HG03520 (cell line): ENCODE measurements at regions not wholly inside any gene's neighbourhood (a gene's known extent, or its start where the extent isn't known, plus 50 kb on each side); places are given as distances from the start of the nearest gene placed in this dataset.
"Not testable (repeated sequence)": the region's sequence is repeated elsewhere in the genome, so short reads cannot be mapped to it uniquely, and the experiment has no call there.

Source experiments
- ATAC-seq: cut with Tn5 transposase; IDR thresholded peaks from one replicate; pipeline ENCODE4 v1.9.1; 2021; ENCODE audit warnings: mild to moderate bottlenecking, moderate library complexity; ENCODE audit not compliant: unreplicated experiment

DNA sequence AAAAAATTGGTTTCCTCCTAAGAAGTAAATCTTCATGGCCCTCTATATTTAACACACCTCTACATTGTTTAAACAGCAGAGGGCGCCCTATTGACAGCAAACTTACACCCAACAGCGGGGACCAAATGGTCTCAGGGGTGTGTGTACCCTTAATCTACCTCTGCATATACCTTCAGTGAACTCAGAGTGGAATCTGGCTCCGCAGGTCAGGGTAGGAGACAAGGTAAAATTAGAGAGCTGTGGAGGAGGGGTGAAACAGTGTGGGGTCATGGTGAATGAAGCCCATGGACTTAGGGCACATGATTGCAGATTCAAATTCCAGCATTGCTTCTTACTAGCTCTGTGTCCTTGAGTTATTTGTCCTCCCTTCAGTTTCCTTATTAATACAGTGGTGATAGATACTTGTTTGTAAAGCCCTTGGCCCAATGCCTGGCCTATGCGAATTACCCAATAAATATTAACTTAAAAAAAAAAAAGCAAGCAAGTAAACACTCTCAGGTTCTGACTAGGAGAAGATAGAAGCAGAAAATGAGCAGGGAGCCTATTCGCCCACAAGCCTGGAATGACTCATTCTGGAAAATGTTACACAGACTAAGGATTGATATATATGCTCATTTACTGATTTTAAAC lies 122.9 kb downstream of the CAVIN4 start:
- ATAC-seq = no peak

DNA sequence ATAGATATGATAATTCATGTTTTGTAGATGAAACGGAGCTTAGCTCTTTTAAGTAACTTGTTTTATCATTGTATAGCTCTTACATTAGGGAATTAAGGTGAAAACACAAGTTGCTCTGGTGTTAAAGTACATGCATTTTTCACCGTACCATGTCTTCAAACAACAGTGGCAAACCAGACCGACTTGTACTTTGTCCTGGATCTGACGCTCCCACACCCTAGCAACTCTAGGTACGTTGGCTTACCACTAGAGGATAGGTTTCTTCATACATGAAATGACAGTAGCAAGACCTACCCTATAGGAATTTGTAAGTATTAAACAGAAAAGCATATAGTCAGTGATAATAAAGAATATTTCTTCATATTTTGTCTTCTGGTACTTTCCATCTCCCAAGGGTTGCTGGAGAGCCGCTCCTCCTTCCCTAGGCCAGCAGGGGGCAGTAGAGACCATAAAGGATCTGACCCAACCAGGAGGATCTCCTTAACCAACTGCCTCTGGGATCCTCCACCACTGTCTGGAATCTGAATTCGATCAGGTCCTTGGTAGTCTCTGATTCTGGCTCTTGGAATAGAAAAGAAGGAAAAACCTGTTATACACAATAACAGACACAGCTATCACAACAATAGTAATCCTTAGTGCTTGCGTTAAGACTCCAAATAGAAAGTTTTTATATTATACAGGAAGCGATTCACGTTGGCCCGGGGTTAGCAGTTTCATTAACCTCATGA lies 136.7 kb downstream of the CAVIN4 start:
- peak; percentile 76 for ATAC-seq

DNA sequence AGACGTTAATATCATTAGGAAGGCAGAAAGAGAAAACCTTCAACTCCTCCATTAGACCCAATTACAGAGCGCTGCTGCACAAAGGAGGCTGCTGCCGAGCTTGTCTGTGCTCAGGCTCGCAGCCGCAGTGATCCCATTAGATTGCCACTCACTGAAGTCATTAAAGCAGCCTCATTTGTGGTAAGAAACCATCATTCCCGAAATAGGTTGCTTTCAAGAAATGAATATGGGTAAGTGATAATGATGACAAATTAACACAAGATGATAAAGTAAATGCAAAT lies 137.2 kb downstream of the CAVIN4 start:
- no peak for ATAC-seq

DNA sequence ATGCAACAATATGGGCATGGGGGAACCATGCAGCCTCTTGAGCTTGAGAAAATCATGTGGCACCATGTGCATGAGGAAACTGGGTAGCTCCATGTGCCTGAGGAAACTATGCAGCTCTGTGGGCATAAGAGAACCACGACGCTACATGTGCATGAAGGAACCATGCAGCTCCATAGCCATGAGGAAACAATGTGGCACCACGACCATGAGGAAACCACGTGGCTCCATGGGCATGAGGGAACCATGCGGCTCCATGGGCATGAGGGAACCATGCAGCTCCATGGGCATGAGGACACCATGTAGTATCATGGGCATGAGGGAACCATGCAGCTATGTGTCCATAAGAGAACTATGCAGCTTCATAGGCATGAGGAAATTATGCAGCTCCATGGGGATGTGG lies 140.8 kb downstream of the CAVIN4 start:
- ATAC-seq = no peak

DNA sequence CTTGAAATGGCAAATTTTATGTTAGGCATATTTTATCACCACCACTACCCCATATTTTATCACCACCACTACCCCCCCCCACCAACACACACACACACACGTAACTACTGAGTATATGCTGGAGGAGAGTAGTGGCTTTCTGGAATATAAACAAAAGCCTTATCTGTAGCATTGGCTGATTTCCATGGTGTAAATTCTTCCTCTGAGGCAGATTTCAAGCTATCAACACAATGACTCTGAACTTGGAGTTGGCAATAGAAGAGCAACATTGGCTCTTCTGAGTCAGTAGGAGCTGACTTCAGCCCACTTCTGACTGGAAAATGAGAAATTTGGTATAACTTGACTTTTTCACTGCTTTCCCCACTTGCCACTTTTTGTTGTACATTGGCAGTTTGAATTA lies 143.0 kb downstream of the CAVIN4 start:
- ATAC-seq = no peak

DNA sequence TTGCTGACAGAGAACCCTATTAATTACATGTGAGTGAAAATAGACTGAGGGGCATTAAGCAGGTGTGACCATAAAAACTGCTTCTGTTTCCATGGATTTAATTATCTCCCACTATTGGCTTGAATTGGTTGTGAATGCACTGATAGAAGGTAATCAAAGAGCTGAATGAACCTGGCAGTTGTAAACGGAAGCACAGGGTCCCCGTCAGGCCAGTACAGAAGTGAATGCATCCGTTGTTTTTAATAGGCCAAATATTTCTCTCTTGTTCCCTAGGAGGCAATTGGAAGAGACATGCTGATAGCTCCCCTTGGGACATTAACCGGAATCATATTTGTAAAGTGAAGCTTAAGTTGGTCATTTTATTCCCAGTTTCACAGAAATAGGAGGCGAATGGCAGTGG lies 147.0 kb downstream of the CAVIN4 start:
- no peak for ATAC-seq

DNA sequence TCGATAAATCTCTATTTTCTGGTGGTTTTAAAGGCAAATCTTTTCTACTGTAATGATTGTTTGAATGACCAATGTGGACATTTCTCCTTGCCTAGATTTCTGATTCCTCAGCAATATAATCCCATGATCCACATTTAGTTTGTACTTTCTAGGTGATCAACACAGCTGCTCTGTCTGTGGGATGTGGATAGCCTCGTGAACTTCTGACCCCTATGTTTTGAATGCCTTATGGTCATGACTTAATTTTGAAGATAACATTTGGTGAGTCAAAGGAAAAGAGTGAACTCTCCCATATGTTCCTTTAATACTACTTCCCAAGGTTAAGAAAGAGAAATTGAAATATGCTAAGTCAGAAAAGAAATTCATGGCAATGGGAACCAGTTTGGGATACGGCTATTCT lies 147.5 kb downstream of the CAVIN4 start:
- ATAC-seq = no peak

DNA sequence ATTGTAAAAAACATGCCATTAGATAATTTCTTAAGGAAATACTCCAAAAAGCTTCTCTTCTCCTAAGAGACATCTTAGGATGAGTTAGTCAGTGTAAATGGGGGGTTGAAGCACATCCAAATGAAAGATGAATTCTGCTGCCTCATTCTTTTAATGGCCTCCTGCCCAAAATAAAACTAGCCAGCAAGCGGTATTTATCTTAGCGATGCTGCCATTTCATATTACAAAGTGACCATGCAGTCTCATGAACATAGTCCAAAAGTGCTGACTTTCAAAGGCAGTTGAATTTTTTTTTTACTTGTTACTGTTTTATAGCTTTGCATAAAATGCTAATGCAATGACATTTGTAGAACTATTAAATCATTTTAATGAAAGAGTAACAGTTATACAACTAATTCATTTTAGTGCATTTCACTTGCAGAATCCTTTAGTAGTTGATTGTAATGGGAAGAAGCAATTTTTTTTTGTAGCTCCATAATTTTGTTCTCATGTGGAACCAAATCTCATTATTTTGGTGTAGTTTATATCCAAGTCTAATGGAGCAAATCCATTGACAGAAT lies 151.5 kb downstream of the CAVIN4 start:
- no peak for ATAC-seq

DNA sequence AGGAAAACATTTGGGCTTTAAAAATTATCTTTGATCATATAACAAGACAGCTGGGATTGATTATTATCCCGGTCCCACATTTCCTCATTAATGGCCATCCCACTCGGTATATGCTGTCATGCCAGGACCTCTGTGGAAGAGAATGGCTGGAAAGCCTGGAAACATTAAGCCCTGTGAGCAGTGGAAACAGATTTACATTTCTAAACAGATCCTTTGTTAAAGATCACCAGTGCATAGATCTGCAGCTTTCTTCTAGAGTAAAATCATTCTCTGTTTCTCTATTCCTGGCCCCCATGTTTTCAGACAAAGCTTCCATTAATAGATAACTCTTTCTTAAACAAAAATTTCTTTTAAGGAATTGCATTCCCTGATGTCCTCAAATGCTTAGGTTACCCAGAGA lies 152.2 kb downstream of the CAVIN4 start:
- ATAC-seq = no peak

DNA sequence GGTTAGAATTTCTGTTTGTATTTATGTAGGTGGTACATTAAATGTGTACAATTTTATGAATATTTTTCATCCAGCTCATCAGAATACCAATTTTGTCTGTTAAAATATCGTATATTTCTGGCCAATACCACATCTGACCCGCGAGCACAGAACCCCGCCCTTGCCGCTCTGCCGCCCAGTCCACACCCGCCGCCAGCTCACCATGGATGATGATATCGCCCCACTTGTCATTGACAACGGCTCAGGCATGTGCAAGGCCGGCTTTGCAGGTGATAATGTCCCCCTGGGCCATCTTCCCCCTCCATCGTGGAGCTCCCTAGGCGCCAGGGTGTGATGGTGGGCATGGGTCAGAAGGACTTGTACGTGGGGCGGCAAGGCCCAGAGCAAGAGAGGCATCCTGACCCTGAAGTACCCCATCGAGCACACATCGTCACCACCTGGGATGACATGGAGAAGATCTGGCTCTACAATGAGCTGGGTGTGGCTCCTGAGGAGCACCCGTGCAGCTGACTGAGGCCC lies 153.2 kb downstream of the CAVIN4 start:
- ATAC-seq = no peak

DNA sequence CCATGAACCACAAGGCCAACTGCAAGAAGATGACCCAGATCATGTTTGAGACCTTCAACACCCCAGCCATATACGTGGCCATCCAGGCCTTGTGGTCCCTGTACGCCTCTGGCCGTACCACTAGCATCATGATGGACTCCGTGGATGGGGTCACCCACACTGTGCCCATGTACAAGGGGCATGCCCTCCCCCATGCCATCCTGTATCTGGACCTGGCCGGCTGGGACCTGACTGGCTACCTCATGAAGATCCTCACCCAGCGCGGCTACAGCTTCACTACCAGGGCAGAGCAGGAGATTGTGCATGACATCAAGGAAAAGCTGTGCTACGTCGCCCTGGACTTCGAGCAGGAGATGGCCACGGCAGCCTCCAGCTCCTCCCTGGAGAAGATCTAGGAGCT lies 153.7 kb downstream of the CAVIN4 start:
- ATAC-seq = no peak

DNA sequence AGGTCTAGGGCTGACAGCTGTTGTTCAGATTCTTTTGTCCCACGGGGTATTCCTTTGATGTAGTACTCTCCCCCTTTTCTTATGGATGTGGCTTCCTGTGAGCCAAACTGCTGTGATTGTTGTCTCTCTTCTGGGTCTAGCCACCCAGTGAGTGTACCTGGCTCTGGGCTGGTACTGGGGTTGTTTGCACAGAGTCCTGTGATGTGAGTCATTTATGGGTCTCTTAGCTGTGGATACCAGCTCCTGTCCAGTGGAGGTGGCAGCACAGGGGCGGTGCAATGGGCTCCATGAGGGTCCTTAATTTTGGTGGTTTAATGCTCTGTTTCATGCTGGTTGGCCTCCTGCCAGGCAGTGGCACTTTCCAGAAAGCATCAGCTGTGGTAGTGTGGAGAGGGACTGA lies 161.3 kb downstream of the CAVIN4 start:
- ATAC-seq = no peak

DNA sequence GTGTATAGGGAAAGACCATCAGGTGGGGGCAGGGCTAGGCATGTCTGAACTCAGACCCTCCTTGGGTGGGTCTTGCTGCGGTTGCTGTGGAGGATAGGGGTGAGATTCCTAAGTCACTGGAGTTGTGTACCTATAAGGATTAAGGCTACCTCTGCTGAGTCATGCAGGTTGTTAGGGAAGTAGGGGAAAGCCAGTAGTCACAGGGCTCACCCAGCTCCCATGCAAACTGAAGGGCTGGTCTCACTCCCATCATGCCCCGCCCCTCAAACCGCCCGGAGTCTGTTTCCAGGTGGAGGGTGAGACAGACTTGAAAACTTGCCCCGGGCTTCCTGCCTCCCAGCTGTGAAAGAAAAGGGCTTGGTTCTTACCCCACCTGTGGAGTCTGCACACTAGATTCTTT lies 161.8 kb downstream of the CAVIN4 start:
- ATAC-seq = no peak

DNA sequence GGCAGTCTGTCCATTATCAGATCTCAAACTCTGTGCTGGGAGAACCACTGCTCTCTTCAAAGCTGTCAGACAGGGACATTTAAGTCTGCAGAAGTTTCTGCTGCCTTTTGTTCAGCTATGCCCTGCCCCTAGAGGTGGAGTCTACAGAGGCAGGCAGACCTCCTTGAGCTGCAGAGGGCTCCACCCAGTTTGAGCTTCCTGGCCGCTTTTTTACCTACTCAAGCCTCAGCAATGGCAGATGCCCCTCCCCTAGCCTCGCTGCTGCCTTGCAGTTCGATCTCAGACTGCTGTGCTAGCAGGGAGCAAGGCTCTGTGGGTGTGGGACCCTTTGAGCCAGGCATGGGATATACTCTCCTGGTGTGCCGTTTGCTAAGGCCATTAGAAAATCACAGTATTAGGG lies 171.1 kb downstream of the CAVIN4 start:
- ATAC-seq = not testable (repeated sequence)

DNA sequence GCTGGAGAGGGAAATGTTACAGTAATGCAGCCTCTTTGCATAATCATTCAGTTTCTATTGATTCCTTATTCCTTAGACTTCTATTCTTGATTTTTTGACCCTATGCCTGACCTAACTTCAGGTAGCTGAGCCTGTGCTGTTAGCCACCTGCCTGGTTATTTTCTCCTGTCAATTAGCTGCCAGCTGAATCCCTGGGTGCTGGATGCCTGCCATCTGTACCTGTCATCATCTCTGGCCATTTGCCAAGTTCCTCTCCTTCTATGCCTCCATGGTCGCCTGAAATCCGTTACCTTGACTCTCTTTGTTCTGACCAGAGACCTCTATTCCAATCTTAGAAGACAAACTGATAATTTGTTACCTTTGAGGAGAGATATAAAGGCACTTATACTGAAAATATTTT lies 178.3 kb downstream of the CAVIN4 start:
- no peak for ATAC-seq

DNA sequence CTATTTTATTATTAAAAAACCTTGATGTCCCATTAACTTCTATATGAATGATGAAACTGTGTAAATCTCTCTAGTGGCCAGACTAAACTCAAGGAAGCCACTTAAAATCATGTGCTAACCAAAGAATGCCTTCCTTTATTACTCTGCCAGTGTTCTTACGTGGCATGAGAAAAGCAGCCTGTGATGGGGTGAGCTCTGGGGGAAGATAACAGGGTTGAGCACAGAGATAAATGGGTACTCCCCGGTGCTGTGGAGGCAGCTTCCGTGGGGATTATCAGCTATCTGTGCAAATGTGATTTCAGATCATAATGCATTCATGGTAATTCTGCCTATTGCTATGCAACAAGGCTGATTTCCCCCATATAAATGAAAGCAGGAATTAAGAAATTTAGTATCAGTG lies 181.3 kb downstream of the CAVIN4 start:
- ATAC-seq = no peak

DNA sequence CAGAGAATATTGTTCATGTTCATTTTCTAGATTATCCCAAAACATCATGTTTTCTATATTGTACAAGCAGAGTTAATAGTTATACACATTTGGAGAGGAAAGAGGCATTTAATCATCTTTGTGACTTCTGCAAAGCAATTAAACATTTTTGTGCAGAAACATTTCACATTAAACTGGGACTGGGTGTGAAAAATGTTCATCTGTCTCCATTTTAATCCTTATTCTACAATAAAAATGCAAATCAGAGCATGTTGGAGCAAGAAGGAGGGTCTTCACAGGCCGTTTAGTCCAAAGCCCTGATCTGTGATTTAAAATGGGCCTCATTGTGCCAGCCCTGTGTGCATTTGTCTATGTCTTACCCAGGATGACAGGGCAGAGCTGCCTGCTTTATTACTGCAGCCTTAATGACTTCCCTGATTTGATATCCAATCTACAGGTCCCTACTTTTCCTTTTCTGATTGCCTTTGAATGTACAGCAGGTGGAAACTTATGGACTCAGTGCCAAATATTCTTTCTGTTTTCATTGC lies 183.5 kb downstream of the CAVIN4 start:
- ATAC-seq = no peak

DNA sequence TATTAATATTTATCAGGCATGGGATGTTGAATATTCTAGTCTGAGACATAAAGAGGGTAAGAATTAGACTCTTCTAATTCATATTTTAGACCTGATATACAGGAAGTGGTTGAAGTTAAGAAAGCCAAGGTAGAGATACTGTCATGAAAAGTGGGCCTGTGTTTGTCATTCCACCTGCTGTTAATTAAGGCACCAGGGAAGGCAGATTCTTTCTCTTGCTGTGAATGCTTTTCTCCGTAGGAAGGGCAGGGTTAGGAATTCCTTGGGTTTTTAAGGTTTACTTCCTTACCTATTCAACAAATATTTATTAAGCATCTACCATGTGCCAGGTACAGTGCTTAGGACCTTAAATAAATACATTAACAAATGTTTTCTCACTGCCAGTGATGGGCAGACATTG lies 196.4 kb downstream of the CAVIN4 start:
- ATAC-seq = no peak

DNA sequence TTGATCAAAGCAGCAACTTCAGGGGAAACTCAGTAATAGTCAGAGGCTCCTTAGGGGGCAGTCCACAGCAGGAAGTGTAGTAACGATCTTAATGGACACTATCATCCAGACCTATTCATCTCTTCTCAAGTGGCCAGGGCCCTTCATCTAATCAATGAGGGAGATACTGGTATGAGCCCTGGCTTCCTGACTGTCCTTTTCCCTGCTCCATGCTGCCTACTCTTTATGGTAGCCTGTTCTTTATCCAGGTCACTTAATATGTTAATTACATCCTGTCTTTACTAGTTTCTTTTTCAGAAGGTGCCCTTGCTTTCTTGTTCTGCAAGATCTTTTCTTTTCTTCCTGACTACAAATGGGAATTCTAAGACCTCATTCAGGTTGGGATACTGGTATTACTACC lies 197.1 kb downstream of the CAVIN4 start:
- no peak for ATAC-seq

DNA sequence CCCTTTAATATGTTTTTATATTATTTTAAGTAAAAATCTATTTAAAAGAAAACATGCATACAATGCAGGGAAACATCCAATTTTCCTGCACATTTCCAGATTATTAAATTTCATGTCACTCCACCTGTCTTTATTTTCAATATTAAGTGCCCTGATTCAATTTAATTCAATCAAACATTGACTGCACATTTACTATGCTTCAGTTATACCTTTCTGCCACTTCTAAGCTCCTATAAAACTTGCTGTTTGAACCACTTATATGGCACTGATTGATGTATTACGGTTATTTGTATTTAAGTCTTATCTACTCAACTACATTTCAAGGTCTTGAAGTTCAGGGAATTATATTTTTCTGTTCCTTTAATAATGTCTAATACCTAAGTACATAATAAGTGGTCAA lies 198.0 kb downstream of the CAVIN4 start:
- no peak for ATAC-seq

DNA sequence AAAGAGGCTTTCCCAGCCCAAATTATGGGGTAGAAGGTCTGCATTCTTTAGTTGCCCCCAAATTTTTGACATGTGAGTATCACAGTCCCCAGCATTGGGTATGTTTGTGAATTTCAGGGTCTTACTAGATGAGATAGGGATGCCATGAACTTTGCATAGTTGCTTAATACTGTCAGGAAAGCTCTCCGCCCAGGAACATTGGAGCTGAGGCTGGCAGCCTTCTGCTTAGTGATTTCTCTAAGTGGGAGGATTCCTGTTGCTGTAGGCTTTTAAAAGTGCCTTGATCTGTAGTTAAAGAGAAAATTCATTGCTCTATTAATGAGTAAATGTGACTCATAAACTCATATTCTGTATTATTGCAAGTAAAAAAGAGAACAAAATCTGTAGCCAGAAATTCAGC lies 206.9 kb downstream of the CAVIN4 start:
- ATAC-seq = no peak

DNA sequence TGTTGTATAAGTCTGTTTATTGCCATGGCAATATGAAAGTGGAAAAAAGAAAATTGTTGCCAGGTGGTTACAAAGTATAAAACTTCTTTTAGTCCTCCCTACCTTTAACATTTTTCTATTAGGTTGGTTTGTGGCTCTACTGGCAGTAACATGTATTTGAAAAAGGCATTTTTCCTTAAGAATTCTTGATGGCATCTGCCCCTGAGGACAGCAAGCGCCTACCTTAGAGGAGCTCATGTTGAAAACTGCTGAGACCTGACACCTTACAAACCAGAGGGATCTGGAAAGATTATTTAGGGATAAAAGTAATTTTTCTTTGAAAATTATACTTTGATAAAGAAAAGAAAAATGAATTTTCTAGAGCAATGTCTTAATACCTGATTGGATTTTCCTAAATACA lies 208.1 kb downstream of the CAVIN4 start:
- ATAC-seq = no peak
